ENCODE measurements at regions not wholly inside any gene's neighbourhood (a gene's known extent, or its start where the extent isn't known, plus 50 kb on each side); places are given as distances from the start of the nearest gene placed in this dataset.

GRCh38 chr12:90299121-90299520, 590.5 kb upstream of the ATP2B1 start:
- no peak for TF ChIP-seq CTCF (IDR thresholded peaks at IDR 0.05; ENCODE audit: low read depth, low read length, poor library complexity, severe bottlenecking)
- TF ChIP-seq EZH2phosphoT487 (IDR thresholded peaks at IDR 0.05; ENCODE audit: borderline replicate concordance, low read length), result no peak
